Endodermal cell (in vitro differentiated cells): ENCODE measurements at regions not wholly inside any gene's neighbourhood (a gene's known extent, or its start where the extent isn't known, plus 50 kb on each side); places are given as distances from the start of the nearest gene placed in this dataset.
A peak's percentile ranks its signal among the peaks of the same experiment; 100 is the strongest.

ENCODE experiments used
- DNase-seq: peaks from one replicate; pipeline ENCODE4 v3.0.0-alpha.2; 2017
- H3K27ac ChIP-seq: 2 replicates; pipeline ENCODE4 v1.5.1; 2013; ENCODE audit warnings: mild to moderate bottlenecking, low read depth, low read length, moderate library complexity
- H3K27me3 ChIP-seq: 2 replicates; pipeline ENCODE4 v1.6.1; 2013; ENCODE audit warnings: mild to moderate bottlenecking, low read length, moderate library complexity; ENCODE audit not compliant: insufficient read depth, control insufficient read depth, poor library complexity, severe bottlenecking
- H3K36me3 ChIP-seq: 2 replicates; pipeline ENCODE4 v1.7.0; 2013; ENCODE audit warnings: mild to moderate bottlenecking, low read length, moderate library complexity; ENCODE audit not compliant: control insufficient read depth, insufficient read depth
- H3K4me1 ChIP-seq: one replicate; pipeline ENCODE4 v1.7.0; 2013; ENCODE audit warnings: low read length; ENCODE audit not compliant: control insufficient read depth, insufficient read depth
- H3K4me3 ChIP-seq: 2 replicates; pipeline ENCODE4 v1.5.1; 2013; ENCODE audit warnings: mild to moderate bottlenecking, low read length, moderate library complexity
- H3K9ac ChIP-seq: 2 replicates; pipeline ENCODE4 v1.6.1; 2013; ENCODE audit warnings: mild to moderate bottlenecking, low read length, moderate library complexity; ENCODE audit not compliant: poor library complexity, severe bottlenecking; ENCODE audit errors: extremely low read depth
- H3K9me3 ChIP-seq: 2 replicates; pipeline ENCODE4 v1.6.1; 2013; ENCODE audit warnings: mild to moderate bottlenecking, low read length, moderate library complexity; ENCODE audit not compliant: control insufficient read depth
- H3K27ac Mint-ChIP-seq: 2 replicates; pipeline ENCODE4 v1.8.0; 2020; ENCODE audit warnings: mixed read lengths
- H3K27me3 Mint-ChIP-seq: 2 replicates; pipeline ENCODE4 v1.8.0; 2021; ENCODE audit warnings: mild to moderate bottlenecking, mixed read lengths; ENCODE audit not compliant: insufficient read depth
- H3K36me3 Mint-ChIP-seq: 2 replicates; pipeline ENCODE4 v1.8.0; 2020; ENCODE audit warnings: low read depth, mixed read lengths
- H3K4me1 Mint-ChIP-seq: 2 replicates; pipeline ENCODE4 v1.8.0; 2020; ENCODE audit warnings: mixed read lengths
- H3K4me3 Mint-ChIP-seq: 2 replicates; pipeline ENCODE4 v1.8.0; 2020; ENCODE audit warnings: mild to moderate bottlenecking, moderate library complexity, mixed read lengths
- H3K9me3 Mint-ChIP-seq: 2 replicates; pipeline ENCODE4 v1.8.0; 2020; ENCODE audit warnings: mild to moderate bottlenecking, mixed read lengths
- CTCF ChIP-seq: fragments of 200-600 bp; sonication (generic); conservative IDR thresholded peaks from 2 replicates; pipeline ENCODE4 v1.5.0; 2021; ENCODE audit warnings: antibody characterized with exemption, mild to moderate bottlenecking
- WGBS, 2 experiments: methylation state at CpG; one replicate each; pipeline versions ENCODE4 v1.1.5 to v1.1.7; 2013; ENCODE audit warnings: missing lambda C conversion rate in 2 of 2, mixed read lengths in 1 of 2; ENCODE audit not compliant: insufficient coverage in 1 of 2, insufficient read length in 1 of 2; 5-methylcytosine and 5-hydroxymethylcytosine counted together

- H3K9me3 Mint-ChIP-seq = no peaks in the 10 kb centered on the region
- TF ChIP-seq CTCF = no peak
Observed at GRCh38 chr4:180923486-180923885, 1319.7 kb upstream of the TENM3 start.

GRCh38 chr4:180925805-180926204 is 1317.4 kb upstream of the TENM3 start:
- H3K27me3 Mint-ChIP-seq = no peaks in the 10 kb centered on the region
- H3K4me1 Mint-ChIP-seq = no peaks in the 10 kb centered on the region
- H3K4me3 ChIP-seq = no peak overlapping the region
- H3K9ac ChIP-seq = no peak overlapping the region
- no peaks in the 10 kb centered on the region for H3K36me3 ChIP-seq
- no peak overlapping the region for H3K4me3 Mint-ChIP-seq
- no peak overlapping the region for H3K27ac Mint-ChIP-seq
- H3K9me3 ChIP-seq = no peaks in the 10 kb centered on the region
- no peak for TF ChIP-seq CTCF
- H3K36me3 Mint-ChIP-seq = no peaks in the 10 kb centered on the region
- DNase-seq = no peak
- H3K27ac ChIP-seq = no peak overlapping the region
- 76 to 93% methylated on average over 2 to 3 of the region's 3 CpGs for WGBS, 2 experiments
- no peaks in the 10 kb centered on the region for H3K4me1 ChIP-seq
- no peaks in the 10 kb centered on the region for H3K27me3 ChIP-seq
- H3K9me3 Mint-ChIP-seq = no peaks in the 10 kb centered on the region

More at GRCh38 chr4:180923486-180923885, 1319.7 kb upstream of the TENM3 start:
- Mint-ChIP-seq H3K36me3 (no peaks in the 10 kb centered on the region), H3K27ac (no peak overlapping the region), H3K4me1 (no peaks in the 10 kb centered on the region), H3K27me3 (no peaks in the 10 kb centered on the region), H3K4me3 (no peak overlapping the region)
- no peaks in the 10 kb centered on the region for H3K9me3 ChIP-seq
- no peaks in the 10 kb centered on the region for H3K4me1 ChIP-seq
- no peak overlapping the region for H3K27ac ChIP-seq
- H3K4me3 ChIP-seq = no peak overlapping the region
- H3K9ac ChIP-seq = no peak overlapping the region
- H3K36me3 ChIP-seq = no peaks in the 10 kb centered on the region
- DNase-seq = no peak
- H3K27me3 ChIP-seq = no peaks in the 10 kb centered on the region

GRCh38 chr4:180926277-180926676 is 1316.9 kb upstream of the TENM3 start:
- Histone ChIP-seq H3K27ac (no peak overlapping the region), H3K9me3 (no peaks in the 10 kb centered on the region), H3K27me3 (no peaks in the 10 kb centered on the region), H3K36me3 (no peaks in the 10 kb centered on the region), H3K4me3 (no peak overlapping the region), H3K4me1 (no peaks in the 10 kb centered on the region), H3K9ac (no peak overlapping the region)
- DNase-seq = peak; percentile 47
- Mint-ChIP-seq H3K36me3 (no peaks in the 10 kb centered on the region), H3K4me1 (no peaks in the 10 kb centered on the region), H3K27ac (no peak overlapping the region), H3K4me3 (no peak overlapping the region), H3K9me3 (no peaks in the 10 kb centered on the region), H3K27me3 (no peaks in the 10 kb centered on the region)
- no peak for TF ChIP-seq CTCF
- 50 to 73% methylated on average over 1 of the region's 1 CpG for WGBS, 2 experiments
